Prostate gland (tissue), 1 donor: ENCODE measurements at regions not wholly inside any gene's neighbourhood (a gene's known extent, or its start where the extent isn't known, plus 50 kb on each side); places are given as distances from the start of the nearest gene placed in this dataset.

Experiments used
- POLR2A ChIP-seq: fragments of 450-650 bp; IDR thresholded peaks from one replicate; pipeline ENCODE4 v1.6.1; 2016; ENCODE audit warnings: antibody characterized with exemption, mild to moderate bottlenecking
- POLR2AphosphoS5 ChIP-seq: sonication (generic); formaldehyde crosslinking; IDR thresholded peaks from one replicate; pipeline ENCODE4 v1.6.1; 2017; ENCODE audit warnings: antibody characterized with exemption

- TF ChIP-seq POLR2AphosphoS5 (no peak), POLR2A (no peak)
Observed at GRCh38 chr17:33745047-33745760, 452.1 kb upstream of the ASIC2 start.
